Spleen (tissue), 7 donors: ENCODE measurements at regions not wholly inside any gene's neighbourhood (a gene's known extent, or its start where the extent isn't known, plus 50 kb on each side); places are given as distances from the start of the nearest gene placed in this dataset.

Experiments
- CTCF ChIP-seq, 11 experiments: fragments of 200-600 bp in 7 of 11; fragments of 450-650 bp in 4 of 11; sonication (generic) in 4 of 11; IDR thresholded peaks in 8 of 11; conservative IDR thresholded peaks in 3 of 11; 1 replicate in 7 of 11; 2 replicates in 4 of 11; pipeline versions ENCODE4 v1.4.0 to v1.8.0; 2016 to 2021; ENCODE audit warnings: antibody characterized with exemption in 11 of 11, inconsistent platforms in 4 of 11, mild to moderate bottlenecking in 1 of 11
- POLR2A ChIP-seq, 3 donors: fragments of 450-650 bp; IDR thresholded peaks; one replicate each; pipeline ENCODE4 v1.5.1; 2017; ENCODE audit warnings: antibody characterized with exemption in 3 of 3, mild to moderate bottlenecking in 1 of 3
- POLR2AphosphoS5 ChIP-seq, 3 donors: sonication (generic); formaldehyde crosslinking; IDR thresholded peaks; one replicate each; pipeline ENCODE4 v1.5.1; 2017; ENCODE audit warnings: antibody characterized with exemption in 3 of 3
- donor health status: DM: no; HTN: no; CAD: no; lungs with moderate emphysema.
- donor health status: DM: no; HTN: no; CAD: no.
- donor health status: DM: no; HTN: no; CAD: no.

DNA sequence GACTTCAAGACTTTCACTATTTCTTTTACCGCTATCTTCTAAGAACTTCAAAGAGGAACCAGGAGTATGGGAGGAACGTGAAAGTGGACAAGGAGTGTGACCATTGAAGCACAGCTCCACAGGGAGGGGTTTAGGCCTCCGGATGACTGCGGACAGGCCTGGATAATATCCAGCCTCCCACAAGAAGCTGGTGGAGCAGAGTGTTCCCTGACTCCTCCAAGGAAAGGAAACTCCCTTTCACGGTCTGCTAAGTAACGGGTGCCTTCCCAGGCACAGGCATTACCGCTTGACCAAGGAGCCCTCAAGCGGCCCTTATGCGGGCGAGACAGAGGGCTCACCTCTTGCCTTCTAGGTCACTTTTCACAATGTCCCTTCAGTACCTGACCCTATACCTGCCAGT is 267.0 kb downstream of the RPL10L start:
- TF ChIP-seq CTCF (IDR thresholded peaks at IDR 0.05 in 8 of 11, conservative IDR thresholded peaks at IDR 0.05 in 3 of 11) (no peak), POLR2A (IDR thresholded peaks at IDR 0.05) (no peak), POLR2AphosphoS5 (IDR thresholded peaks at IDR 0.05) (no peak)
